Raji (cell line): ENCODE measurements at regions not wholly inside any gene's neighbourhood (a gene's known extent, or its start where the extent isn't known, plus 50 kb on each side); places are given as distances from the start of the nearest gene placed in this dataset.

Experiments used
- POLR2A ChIP-seq: IDR thresholded peaks from 2 replicates; pipeline ENCODE4 v1.6.1; 2011; ENCODE audit warnings: low read depth, low read length, control low read depth; ENCODE audit not compliant: insufficient read depth

DNA sequence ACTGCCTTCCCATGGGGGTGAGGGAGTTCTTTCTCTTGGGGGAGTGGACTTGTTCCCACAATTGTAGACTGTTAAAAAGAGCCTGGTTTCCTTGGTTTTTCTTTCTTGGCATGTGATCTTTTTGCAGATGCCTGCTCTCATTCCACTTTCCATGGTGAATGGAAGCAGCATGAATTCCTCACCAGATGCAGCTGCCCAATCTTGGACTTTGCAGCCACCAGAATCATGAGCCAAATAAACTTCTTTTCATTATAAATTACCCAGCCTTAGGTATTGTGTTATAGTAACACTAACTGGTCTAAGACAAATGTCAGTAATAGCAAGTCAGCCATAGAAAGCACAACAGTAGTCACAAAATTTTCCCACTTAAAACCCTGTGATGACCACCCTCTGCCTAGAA lies 260.5 kb upstream of the THBS1 start:
- TF ChIP-seq POLR2A: no peak

DNA sequence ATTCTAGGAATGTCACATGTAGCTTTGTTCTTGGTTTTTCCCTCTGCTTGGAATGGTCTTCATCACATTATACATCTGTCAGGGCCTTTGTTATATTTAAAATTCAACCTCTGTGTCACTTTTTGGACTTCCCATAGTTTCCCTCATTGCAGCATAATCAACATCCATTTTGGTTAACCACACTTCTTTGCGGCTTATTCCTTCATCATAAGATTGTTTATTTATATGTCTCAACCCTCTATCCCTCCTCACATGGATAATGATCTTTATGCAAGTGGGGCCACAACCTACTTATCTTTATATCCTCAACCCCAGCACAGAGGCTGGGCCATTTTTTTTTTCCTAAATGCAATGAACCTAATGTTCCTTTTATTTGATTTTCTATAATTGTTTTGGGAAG lies 260.0 kb upstream of the THBS1 start:
- TF ChIP-seq POLR2A: no peak

DNA sequence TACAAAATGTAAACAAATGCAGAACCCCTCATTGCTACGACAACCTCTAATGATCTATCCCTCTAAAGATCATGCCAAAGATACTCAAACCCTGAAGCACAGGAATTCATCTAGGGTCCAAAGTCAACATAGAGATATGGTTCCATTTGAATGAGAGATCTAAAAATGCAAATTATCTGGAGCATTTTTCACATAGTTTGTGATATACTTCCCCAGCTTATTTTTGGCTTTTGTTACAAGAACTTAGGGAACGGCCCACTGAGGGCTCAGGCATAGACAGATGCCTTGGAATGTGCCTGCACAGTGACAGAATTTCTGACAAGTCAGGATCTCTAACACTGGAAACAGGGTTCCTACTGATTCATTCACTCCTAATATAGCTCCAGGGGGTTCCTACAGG lies 258.9 kb upstream of the THBS1 start:
- TF ChIP-seq POLR2A: no peak

DNA sequence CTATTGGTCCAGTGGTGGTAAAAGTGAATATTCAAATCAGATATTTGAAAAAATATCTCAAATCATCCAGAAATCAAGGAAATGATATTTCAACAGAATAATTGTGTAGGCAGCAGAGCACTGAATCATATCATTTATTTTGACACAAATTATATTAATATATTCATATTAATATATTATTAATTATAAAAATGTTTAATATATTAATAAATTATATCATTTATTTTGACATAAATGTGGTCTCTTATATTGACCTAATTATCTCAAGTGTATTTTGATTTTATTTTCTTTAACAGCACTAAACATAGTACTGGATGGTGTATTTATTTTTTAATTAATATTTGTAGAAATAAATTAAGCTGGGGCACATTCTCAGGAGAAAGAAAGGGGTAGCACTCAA lies 257.7 kb upstream of the THBS1 start:
- no peak for TF ChIP-seq POLR2A

DNA sequence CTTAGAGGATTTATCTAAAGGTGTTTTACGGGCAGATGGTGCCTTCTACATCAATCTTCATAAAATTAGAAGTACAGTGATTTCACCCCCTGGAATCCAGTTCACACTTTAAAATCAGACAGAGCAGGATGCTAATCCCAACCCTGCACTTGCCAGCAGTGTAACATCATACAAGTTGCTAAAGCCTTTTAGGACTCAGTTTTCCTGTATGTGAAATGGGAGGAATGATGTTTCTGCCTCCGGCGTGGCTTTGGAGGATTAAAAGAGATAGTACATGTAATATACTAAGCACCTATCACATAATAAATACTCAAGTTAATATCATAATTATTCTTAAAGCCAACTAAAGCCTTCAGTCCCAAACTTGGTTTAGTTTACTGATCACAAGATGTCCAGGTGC lies 257.2 kb upstream of the THBS1 start:
- TF ChIP-seq POLR2A: no peak

DNA sequence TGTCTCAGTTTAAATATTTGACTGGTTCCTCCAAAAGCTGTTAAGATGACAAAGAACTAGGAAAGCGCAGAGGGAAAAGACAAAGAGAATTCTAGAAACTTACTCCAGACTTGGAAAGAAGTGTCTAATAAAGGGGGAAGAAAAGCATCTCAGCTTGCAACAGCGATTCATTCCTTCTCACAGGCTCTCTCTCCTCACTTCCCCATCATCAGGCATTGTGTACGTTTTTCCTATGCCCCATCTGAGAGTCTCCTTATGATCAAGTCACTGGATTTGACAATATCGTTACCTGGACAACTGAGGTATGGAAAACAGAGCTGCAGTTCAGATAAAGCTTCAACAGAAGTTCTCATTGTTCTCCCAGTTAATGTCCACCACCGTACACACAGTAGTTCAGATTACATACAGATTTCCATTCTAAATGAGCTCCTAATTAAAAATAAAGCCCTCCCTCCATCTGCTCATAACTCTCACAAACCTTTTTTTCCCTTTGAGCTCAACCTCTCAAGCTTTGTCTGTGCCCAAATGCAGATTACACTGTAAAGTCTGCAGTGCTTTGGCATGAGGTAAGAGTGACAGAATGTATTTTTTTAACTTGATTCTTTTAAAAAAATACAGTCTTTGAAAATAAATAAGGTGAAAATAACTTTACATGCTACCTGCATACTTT lies 254.4 kb upstream of the THBS1 start:
- TF ChIP-seq POLR2A: no peak

DNA sequence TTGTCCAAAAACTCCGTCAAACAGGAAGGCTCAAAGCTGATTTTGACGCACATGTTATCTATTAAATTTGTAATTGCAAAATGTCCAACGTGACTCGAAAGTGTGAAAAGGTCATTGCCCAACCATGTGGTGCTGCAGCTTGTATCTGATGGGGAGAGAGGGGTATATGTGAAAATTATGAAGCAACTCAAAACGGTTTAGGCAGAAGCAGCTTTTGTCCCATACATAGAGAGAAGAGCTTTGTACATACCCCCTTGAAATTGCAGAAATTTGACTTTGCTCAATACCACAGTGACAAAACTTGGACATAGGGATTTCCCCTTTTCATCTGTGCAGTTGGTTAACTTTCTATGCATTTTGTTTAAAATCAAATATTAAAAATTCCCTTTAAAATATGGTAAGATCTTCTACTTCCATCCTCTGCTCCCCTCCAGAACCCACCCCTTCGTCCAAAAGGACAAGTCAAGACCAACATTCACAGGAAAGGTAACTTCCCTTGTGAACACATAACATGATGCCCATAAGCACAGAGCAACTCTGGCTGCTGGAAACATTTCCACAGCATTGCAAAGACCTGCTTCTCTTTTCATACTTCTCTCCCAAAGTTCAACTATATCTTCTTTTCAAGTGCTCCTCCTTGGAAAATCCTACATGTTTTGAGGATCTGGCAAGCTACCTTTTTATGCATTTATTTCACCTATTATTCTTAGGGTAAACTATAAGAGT lies 253.7 kb upstream of the THBS1 start:
- no peak for TF ChIP-seq POLR2A

DNA sequence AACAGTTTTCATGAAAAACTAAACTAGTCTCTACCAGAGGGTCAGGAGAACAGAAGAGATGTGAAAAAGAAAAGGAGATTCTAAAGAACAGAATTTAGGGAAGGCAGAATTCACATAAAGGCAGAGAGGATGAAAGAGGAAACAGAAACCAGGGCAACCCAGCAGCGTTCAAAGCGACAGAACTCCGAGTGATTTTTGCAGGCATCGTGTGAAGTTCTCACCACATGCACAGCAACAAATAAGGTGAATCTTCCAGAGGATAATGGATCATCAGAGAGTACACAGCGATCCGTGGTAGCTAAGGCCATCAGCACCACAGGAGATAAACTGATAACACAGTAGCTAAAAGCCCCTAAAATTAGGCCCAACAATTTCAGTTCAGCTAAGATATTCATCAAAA lies 250.8 kb upstream of the THBS1 start:
- no peak for TF ChIP-seq POLR2A

DNA sequence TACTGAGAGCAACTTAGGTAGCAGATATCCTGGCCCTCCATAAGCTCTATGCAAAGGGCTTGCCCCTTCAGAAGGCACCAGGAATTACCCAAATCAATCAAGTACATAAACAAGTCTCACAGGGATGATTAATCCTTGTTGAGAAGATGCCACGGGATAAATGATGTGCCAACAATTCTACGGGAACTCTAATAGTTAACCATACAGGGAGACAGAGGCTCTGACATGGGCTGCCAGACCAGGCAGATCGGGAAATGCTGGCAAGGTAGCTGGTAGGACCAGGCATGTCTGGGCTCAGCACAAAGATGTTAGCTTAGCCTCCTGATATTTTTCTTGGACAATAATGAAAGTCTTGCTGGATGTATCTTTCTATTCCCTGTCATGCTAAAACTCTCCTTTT lies 249.3 kb upstream of the THBS1 start:
- no peak for TF ChIP-seq POLR2A

DNA sequence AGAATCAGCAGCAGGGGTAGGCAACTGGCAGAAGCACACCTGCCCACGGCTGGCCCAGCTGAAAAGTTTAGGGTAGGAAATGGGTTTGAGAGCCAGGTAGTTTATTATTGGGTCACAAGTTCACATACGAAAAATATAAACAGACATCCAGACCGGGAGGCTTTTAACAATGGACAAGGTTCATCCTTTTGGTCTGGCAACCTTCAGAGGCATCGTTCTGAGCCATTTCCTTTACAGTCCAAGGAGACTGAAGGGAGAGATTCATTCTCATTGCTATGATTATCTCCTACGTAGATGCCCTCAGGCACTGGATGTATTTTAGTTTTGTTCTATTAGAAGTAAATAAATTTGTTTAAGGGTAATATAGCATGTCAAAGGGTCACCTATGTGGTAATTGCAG lies 248.0 kb upstream of the THBS1 start:
- no peak for TF ChIP-seq POLR2A

DNA sequence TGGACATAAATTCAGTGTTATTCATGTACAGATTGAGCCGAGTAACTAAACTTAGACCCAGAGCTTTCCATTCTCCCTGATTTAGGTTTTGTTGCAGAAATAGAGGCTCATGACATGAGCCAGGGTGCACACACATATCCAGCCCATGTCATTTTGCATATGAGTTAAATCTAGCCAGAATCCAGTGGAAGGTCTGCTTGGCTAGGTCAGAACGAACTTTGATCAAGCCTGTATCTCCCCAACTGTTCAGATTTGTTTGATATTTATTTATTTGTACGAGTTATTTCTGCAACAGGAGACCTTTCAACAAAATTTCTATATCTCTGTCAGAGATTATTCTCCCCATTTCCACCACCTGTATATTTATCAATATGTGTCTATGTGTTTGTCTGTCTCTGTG lies 247.5 kb upstream of the THBS1 start:
- TF ChIP-seq POLR2A: no peak

DNA sequence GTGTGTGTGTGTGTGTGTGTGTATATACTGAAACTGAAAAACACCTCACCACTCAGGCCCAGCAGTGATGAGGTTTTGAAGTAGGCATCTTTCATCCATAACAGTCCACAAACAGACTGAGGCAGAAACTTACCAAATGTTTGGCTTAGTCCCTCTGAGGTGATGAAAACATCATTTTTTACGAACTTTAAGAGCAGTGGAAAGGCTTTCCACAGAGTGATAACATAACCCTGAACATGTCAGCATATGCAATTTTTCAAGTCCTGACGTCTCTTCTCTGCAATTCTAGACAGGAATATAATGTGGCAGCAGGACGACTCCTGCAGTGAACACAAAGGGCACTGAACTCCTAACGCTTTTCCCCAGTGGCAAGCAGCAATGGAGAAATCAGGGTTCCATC lies 247.0 kb upstream of the THBS1 start:
- TF ChIP-seq POLR2A: no peak

DNA sequence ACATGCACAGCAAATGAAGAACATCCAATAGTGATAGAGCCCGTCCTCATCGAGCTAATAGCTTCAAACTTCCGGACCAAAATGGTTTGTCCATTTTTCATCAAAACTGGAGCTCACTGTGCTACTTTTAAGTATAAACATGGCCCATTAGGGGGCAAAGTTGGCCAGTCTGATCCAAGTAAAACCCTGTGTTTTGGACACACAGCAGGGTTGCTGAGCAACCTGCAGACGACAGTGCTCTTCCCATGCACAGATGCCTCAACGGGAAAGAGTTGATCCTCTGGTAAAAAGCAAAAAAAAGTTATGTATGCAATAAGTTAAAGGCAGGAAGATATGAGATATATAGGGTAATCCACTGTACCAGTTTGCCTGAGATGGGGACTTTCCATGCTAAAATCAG lies 244.0 kb upstream of the THBS1 start:
- TF ChIP-seq POLR2A: no peak

DNA sequence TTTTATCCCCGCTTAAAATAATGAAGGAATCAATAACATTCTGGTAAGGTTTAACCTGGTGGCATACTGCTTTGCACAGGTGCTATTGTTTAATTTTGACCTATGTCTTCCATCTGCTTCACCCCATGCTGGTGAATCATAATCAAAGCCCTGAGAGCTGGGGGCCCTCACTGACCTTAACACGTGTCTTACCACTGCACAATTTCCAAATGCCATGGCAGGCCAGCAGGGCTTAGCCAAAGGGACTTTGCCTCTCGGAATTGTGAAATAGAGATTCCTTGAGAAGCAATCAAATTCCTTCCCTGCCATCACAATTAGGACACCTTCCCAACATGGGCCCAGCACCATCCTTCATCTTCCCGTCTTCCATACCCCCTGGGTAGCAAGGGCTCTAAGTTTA lies 242.6 kb upstream of the THBS1 start:
- TF ChIP-seq POLR2A: no peak

DNA sequence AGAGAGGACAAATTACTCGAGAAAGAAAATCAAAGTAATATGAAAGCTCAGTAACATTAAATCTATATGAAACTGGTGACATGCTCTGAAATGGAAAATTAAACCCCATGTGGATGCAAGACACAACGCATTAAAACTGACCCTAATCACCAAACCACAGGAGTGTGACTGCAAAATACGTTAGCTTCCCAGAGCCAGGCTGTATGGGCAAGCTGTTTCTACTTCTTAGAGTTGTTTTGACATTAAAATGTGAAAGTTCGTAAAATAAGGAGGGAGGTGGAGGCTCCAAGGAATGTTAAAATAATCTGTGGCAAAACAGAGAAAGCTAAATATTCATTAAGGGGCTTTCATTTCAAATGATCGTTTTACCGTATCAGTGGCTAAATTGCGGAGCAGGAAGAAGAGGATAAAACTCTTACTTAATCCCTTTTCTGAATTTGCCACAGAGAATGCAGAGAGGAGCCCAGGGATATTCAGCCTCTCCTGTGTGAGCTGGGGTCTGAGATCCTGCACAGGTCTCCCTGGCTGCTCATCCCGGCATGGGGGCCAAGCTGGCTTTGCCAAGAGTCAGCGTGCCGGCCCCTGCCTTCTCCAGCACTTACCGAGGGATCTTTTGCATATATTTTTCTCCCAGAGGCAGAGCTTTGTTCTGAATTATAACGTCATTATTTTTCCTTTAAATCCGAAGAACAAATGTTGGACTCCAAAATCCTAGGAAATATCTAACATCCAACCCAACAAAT lies 239.8 kb upstream of the THBS1 start:
- TF ChIP-seq POLR2A: no peak

DNA sequence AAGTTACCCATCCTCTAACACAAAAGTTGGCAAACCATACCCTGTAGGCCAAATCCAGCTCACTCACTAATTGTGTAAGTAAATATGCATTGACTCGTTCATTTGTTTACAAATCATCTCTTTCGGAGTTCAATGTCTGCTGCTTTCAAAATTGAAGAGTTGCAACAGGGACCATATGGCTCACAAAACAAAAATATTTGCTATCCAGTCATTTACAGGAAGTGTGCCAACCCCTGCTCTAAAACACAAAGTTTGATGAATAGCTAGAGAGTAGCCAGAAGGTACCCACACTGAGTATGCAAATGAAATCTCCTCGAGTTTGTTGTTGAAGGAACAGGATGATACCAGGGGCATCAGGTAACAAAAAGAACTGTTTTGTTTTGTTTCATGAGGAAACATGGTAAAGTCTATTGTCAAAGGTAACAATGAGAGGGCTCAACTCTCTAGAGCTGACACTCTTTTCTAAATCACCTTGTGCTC lies 236.2 kb upstream of the THBS1 start:
- TF ChIP-seq POLR2A: no peak

DNA sequence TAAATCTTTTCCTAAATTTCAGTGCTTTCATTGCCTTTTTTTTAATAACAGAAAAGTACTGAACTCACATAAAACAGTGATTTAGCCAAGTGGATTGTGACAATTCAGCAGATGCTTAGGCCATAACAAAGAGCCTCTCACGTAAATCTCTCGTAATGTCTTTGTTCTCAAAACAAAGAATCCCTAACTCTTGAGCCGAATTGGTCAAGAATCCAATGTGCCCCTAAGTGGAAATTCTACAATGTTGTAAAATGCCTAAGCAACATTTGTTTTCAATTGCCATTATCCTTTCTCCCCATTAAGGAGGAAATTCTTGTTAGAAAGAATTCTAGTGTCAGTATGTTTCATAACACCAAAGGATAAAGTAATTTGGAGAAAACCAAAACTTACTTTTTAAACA lies 235.7 kb upstream of the THBS1 start:
- no peak for TF ChIP-seq POLR2A

DNA sequence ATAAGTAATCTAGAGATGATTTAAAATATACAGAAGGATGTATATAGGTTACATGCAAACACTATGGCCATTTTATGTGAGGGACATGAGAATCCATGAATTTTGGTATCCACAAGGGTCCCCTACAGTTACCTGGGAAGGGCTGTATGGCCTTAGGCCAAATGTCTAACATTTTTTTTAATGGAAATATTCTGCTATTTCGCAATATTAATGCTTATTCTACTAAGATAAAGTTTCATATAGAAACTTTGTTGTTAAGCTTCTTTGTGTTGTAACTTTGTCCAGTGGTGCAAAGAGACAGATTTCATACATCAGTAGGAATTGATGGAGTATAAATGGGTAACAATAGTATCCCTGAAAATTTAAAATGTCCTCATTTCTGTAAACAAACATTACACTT lies 233.4 kb upstream of the THBS1 start:
- TF ChIP-seq POLR2A: no peak
